ENCODE measurements at regions not wholly inside any gene's neighbourhood (a gene's known extent, or its start where the extent isn't known, plus 50 kb on each side); places are given as distances from the start of the nearest gene placed in this dataset.

- no peak overlapping the region for H3K9ac ChIP-seq (ENCODE audit: low read length)
- no peaks in the 10 kb centered on the region for H3K4me1 Mint-ChIP-seq
- no peak overlapping the region for H3K4me3 Mint-ChIP-seq
- H3K27ac ChIP-seq (ENCODE audit: low read length in 2 of 2), result no peak overlapping the region
- WGBS (ENCODE audit: insufficient coverage), result no CpG with 5 or more reads among the region's 1 CpG
- ATAC-seq (ENCODE audit: low read depth) (no peak), DNase-seq (no peak)
- no peak overlapping the region for H3K27ac Mint-ChIP-seq
- H3K9me3 Mint-ChIP-seq (ENCODE audit: insufficient read depth), result no peaks in the 10 kb centered on the region
- H3K27me3 ChIP-seq (replicated peaks in 1 of 4; ENCODE audit: control extremely low read depth in 1 of 4, control insufficient read depth in 3 of 4, insufficient read depth in 4 of 4, low read length in 3 of 4), result no peaks in the 10 kb centered on the region
- intact Hi-C loops (cut with micrococcal nuclease), result no loop called here
- H3K4me2 ChIP-seq (replicated peaks; ENCODE audit: low read depth, low read length, poor library complexity, severe bottlenecking), result no peak overlapping the region
- POLR2A ChIA-PET, result no interaction called here
- H4K20me1 ChIP-seq (ENCODE audit: control insufficient read depth, insufficient read depth, low read length, poor library complexity, severe bottlenecking), result no peaks in the 10 kb centered on the region
- CTCF ChIA-PET, result no interaction called here
- H3K79me2 ChIP-seq (ENCODE audit: control insufficient read depth, insufficient read depth, low read length), result no peaks in the 10 kb centered on the region
- H3K9me3 ChIP-seq (ENCODE audit: control extremely low read depth in 1 of 3, control insufficient read depth in 2 of 3, insufficient read depth in 1 of 3, low read length in 2 of 3), result no peaks in the 10 kb centered on the region
- H2AFZ ChIP-seq (ENCODE audit: insufficient read depth, low read depth, low read length, poor library complexity, severe bottlenecking), result no peak overlapping the region
- H3K36me3 ChIP-seq (replicated peaks in 1 of 2; ENCODE audit: control extremely low read depth in 1 of 2, control insufficient read depth in 1 of 2, extremely low read depth in 1 of 2, insufficient read depth in 2 of 2, low read length in 1 of 2), result no peaks in the 10 kb centered on the region
- no peak overlapping the region for H3K4me3 ChIP-seq (ENCODE audit: control extremely low read depth in 1 of 5, extremely low read depth in 1 of 5, insufficient read depth in 1 of 5, low read depth in 2 of 5, low read length in 4 of 5)
- H3K4me1 ChIP-seq (ENCODE audit: control insufficient read depth in 2 of 2, insufficient read depth in 2 of 2, low read length in 2 of 2), result no peaks in the 10 kb centered on the region
- TF ChIP-seq EZH2 (IDR thresholded peaks at IDR 0.05; ENCODE audit: borderline replicate concordance, insufficient read depth, low read depth, low read length, poor library complexity, severe bottlenecking) (no peak), CTCF (IDR thresholded peaks at IDR 0.05) (no peak)
- H3K27me3 Mint-ChIP-seq, result no peaks in the 10 kb centered on the region
These were observed 143.2 kb upstream of the ARHGEF26 start for GRCh38 chr3:153978006-153978405.

GRCh38 chr3:153979418-153980251 is 141.6 kb upstream of the ARHGEF26 start:
- ChIA-PET POLR2A (no interaction called here), CTCF (no interaction called here)
- intact Hi-C loops (cut with micrococcal nuclease), result no loop called here
- H3K4me1 Mint-ChIP-seq, result no peaks in the 10 kb centered on the region
- Histone ChIP-seq H3K9me3 (ENCODE audit: control extremely low read depth in 1 of 3, control insufficient read depth in 2 of 3, insufficient read depth in 1 of 3, low read length in 2 of 3) (no peaks in the 10 kb centered on the region), H4K20me1 (ENCODE audit: control insufficient read depth, insufficient read depth, low read length, poor library complexity, severe bottlenecking) (no peaks in the 10 kb centered on the region), H3K36me3 (replicated peaks in 1 of 2; ENCODE audit: control extremely low read depth in 1 of 2, control insufficient read depth in 1 of 2, extremely low read depth in 1 of 2, insufficient read depth in 2 of 2, low read length in 1 of 2) (no peaks in the 10 kb centered on the region), H3K79me2 (ENCODE audit: control insufficient read depth, insufficient read depth, low read length) (no peaks in the 10 kb centered on the region), H3K27me3 (replicated peaks in 1 of 4; ENCODE audit: control extremely low read depth in 1 of 4, control insufficient read depth in 3 of 4, insufficient read depth in 4 of 4, low read length in 3 of 4) (no peaks in the 10 kb centered on the region), H3K9ac (ENCODE audit: low read length) (no peak overlapping the region), H3K4me2 (replicated peaks; ENCODE audit: low read depth, low read length, poor library complexity, severe bottlenecking) (no peak overlapping the region), H3K27ac (ENCODE audit: low read length in 2 of 2) (no peak overlapping the region), H2AFZ (ENCODE audit: insufficient read depth, low read depth, low read length, poor library complexity, severe bottlenecking) (no peak overlapping the region), H3K4me1 (ENCODE audit: control insufficient read depth in 2 of 2, insufficient read depth in 2 of 2, low read length in 2 of 2) (no peaks in the 10 kb centered on the region), H3K4me3 (ENCODE audit: control extremely low read depth in 1 of 5, extremely low read depth in 1 of 5, insufficient read depth in 1 of 5, low read depth in 2 of 5, low read length in 4 of 5) (no peak overlapping the region)
- no peaks in the 10 kb centered on the region for H3K27me3 Mint-ChIP-seq
- no peak for DNase-seq
- ATAC-seq (ENCODE audit: low read depth), result no peak
- 89% methylated on average over 4 of the region's 6 CpGs for WGBS (ENCODE audit: insufficient coverage)
- H3K27ac Mint-ChIP-seq, result no peak overlapping the region
- no peak overlapping the region for H3K4me3 Mint-ChIP-seq
- no peak for TF ChIP-seq EZH2 (IDR thresholded peaks at IDR 0.05; ENCODE audit: borderline replicate concordance, insufficient read depth, low read depth, low read length, poor library complexity, severe bottlenecking)
- no peak for TF ChIP-seq CTCF (IDR thresholded peaks at IDR 0.05)
- H3K9me3 Mint-ChIP-seq (ENCODE audit: insufficient read depth), result no peaks in the 10 kb centered on the region
